GM12872 (cell line): ENCODE measurements at regions not wholly inside any gene's neighbourhood (a gene's known extent, or its start where the extent isn't known, plus 50 kb on each side); places are given as distances from the start of the nearest gene placed in this dataset.

Experiments used
- CTCF ChIP-seq: IDR thresholded peaks from 3 replicates; pipeline ENCODE4 v1.5.1; 2011; ENCODE audit warnings: low read depth, mild to moderate bottlenecking, low read length, moderate library complexity; ENCODE audit not compliant: insufficient read depth

- no peak for TF ChIP-seq CTCF
Observed at GRCh38 chr4:122973465-122973864, 51.1 kb upstream of the NUDT6 start.

- TF ChIP-seq CTCF, result no peak
Observed at GRCh38 chr4:122976111-122976510, 53.7 kb upstream of the NUDT6 start.

GRCh38 chr4:122977103-122977502 lies 54.7 kb upstream of the NUDT6 start:
- no peak for TF ChIP-seq CTCF

GRCh38 chr4:122978109-122978508 lies 55.7 kb upstream of the NUDT6 start:
- TF ChIP-seq CTCF, result no peak

- TF ChIP-seq CTCF, result no peak
Observed at GRCh38 chr4:122978789-122979188, 56.4 kb upstream of the NUDT6 start.

GRCh38 chr4:122980860-122981259 lies 58.5 kb upstream of the NUDT6 start:
- TF ChIP-seq CTCF, result no peak

- no peak for TF ChIP-seq CTCF
Observed at GRCh38 chr4:122988696-122989095, 66.3 kb upstream of the NUDT6 start.

- TF ChIP-seq CTCF, result no peak
Observed at GRCh38 chr4:122990891-122991290, 68.5 kb upstream of the NUDT6 start.
